ENCODE measurements at regions not wholly inside any gene's neighbourhood (a gene's known extent, or its start where the extent isn't known, plus 50 kb on each side); places are given as distances from the start of the nearest gene placed in this dataset.

DNA sequence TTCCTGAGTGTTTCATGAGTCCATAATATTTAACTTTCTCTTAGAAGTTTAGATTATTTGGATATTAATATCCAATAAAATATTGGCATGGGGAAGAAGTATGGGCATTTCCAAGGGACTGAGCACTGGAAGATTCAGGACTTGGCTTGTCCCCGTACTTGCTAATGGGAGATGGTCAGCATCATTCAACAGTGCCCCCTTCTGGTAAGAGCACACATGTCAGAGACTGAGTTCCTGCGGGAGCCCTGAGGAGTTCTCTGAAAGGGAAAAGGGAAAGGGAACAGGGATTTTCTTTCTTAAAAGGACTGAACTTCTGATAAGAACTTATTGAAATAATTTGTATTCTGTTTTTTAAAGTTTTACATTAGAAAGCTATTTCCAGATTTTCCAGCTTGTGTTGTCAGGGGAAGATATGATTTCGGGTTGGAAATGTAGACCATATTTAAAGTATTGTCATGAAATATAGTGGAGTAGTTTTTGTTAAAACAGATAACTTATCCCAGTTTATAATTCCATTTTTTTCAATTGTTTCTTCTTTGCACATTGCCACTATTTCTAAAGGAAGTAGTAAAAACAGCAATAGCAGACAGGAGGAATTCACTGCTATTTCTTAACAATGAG is 59.8 kb upstream of the C12orf71 start:
- peak; percentile 94 for TF ChIP-seq CTCF (conservative IDR thresholded peaks at IDR 0.05; ENCODE audit: low read depth, low read length)
- no peak for TF ChIP-seq EZH2 (IDR thresholded peaks at IDR 0.05; ENCODE audit: borderline replicate concordance, low read depth, low read length, poor library complexity, severe bottlenecking)

Data from A673 (cell line).